HG03103 (cell line): ENCODE measurements at regions not wholly inside any gene's neighbourhood (a gene's known extent, or its start where the extent isn't known, plus 50 kb on each side); places are given as distances from the start of the nearest gene placed in this dataset.

ENCODE experiments used
- ATAC-seq: cut with Tn5 transposase; IDR thresholded peaks from one replicate; pipeline ENCODE4 v1.9.1; 2021; ENCODE audit warnings: low read depth; ENCODE audit not compliant: unreplicated experiment

DNA sequence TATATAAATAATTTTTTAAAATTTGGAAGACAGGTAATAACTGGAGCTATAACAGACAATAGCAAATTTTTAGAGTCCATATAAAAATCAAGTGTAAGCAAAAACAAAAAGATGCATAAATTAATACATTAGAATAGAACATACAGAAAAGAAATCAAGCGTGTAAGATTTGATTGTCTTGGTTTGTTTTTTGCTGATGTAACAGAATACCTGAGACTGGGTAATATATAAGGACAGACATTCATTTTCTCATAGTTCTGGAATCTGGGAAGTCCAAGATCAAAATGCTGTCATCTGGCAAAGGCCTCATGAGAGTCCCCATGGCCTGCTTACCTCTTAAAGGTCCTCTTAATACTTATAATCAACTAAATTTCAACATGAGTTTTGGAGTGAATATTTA is 1010.1 kb downstream of the CDH18 start:
- ATAC-seq: no peak

- no peak for ATAC-seq
These were observed 1003.4 kb downstream of the CDH18 start for GRCh38 chr5:18984559-18985080.

DNA sequence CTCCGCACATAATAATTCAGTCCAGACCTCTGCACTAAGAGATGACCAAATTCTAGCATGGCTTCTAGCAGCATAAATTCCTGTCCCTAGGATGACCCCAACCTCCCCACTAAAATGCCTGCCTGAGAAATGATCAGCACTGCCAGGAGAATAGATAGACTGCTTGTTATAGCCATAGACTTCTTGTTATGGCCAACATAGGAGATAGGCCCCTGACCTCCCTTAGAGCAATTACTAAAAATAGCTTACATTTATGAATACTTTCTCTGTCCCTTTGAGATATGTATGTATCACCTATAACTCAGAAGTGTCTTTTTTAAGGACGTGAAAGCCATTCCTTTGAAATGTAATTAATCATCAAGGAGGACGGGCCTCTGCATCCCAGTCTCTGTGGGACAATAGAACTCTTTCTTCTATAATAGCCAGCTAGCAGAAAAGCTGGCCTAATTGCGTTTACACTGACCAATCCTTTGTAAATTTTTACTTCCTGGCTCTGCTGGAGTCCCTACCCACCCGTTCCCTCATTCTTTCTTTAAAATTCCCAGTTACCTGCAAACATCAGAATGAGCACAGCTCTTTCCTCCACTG is 1002.7 kb downstream of the CDH18 start:
- no peak for ATAC-seq

- no peak for ATAC-seq
These were observed 1000.9 kb downstream of the CDH18 start for GRCh38 chr5:18987101-18987500.

DNA sequence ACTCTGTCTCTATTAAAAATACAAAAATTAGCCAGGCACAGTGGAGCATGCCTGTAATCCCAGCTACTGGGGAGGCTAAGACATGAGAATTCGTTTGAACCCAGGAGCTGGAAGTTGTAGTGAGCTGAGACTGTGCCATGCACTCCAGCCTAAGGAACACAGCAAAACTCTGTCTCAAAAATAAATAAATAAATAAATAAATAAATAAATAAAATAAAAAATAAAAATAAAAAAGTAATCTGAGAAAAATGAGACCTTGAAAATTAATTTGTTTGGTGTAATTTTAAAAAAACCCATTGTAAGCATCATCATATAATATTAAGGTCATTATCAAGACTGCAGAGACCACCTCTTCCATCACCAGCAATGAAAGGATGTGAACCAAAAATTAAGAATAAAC is 997.1 kb downstream of the CDH18 start:
- ATAC-seq: no peak

DNA sequence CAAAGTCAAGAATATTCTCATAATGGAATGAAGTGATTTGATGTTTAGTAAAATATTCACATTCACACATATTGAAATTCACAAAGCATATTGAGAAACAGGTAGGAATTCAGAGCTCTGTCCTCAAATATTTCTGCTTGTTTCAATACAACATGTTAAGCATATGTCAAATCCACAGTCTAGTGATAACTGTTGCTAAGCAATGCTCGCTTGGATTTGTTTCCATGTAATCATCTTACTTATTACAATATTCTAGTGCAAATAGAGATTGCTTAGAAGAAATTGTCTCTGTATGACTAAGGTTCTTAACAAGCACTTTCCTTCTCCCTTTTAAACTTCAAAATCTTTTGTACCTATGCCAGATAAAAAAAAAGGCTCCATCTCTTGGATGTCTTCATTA is 995.7 kb downstream of the CDH18 start:
- no peak for ATAC-seq

- ATAC-seq: no peak
These were observed 988.5 kb downstream of the CDH18 start for GRCh38 chr5:18999478-18999877.

- ATAC-seq: no peak
These were observed 986.9 kb downstream of the CDH18 start for GRCh38 chr5:19001054-19001453.

DNA sequence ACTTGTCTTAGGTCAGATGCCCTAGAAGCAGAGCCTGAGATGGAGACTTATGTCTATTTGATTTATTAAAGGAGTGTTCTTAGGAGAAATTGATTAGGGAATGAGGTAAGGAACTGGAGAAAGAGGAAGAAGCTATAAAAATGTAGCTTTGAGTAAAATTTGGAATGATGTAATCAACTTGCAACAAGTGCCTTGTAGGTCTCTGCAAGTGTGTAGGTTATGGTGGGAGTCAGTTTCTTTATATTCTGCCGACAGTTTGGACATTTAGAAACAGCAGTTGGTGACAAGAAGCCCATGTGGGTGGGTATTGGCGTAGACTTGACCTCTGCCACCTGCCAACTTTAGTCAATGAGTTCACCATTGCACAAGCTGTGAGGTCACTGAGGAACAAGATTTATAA is 986.5 kb downstream of the CDH18 start:
- no peak for ATAC-seq

GRCh38 chr5:19002111-19002510 is 985.9 kb downstream of the CDH18 start:
- no peak for ATAC-seq

- no peak for ATAC-seq
These were observed 969.2 kb downstream of the CDH18 start for GRCh38 chr5:19018822-19019221.

DNA sequence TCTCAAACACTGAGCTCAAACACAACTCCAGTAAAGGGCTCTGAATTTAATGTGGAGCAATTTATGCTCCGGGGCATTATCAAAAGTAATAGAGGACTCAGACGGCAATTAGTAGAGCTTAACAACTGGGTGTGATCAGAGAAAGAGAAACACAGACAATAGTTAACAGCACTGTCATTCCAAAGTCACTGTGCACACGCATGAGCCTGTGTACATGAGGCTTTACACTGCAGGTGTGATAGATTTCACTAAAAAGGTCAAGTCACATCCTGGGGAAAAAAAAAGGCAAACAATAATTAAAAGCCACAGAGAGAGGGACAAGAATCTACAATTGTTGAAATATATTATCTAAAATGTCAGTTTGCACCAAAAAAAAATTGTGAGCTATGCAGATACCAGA is 956.5 kb downstream of the CDH18 start:
- ATAC-seq: no peak

GRCh38 chr5:19035816-19036215 is 952.2 kb downstream of the CDH18 start:
- no peak for ATAC-seq

GRCh38 chr5:19042106-19042505 is 945.9 kb downstream of the CDH18 start:
- ATAC-seq: no peak

GRCh38 chr5:19044311-19044710 is 943.7 kb downstream of the CDH18 start:
- no peak for ATAC-seq

GRCh38 chr5:19044931-19045695 is 942.9 kb downstream of the CDH18 start:
- ATAC-seq: no peak

DNA sequence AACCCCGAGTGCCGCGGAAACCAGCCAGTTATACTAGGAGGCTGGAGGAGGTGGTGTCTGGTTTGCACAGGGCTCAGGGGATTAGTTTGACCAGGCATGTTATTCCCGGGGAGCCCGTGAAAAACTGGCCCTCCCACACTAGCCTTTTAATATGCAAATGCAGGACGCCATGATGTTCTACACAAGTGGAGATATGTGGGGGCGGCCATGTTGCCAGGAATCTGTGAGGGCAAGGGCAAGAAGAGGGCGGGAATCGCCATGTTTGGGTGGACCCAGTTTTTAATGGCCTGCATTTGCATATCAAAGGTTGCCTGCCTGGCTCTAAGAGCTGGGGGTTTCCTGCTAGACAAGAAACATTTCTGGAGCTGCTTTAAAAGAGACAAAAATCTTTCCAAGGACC is 940.7 kb downstream of the CDH18 start:
- ATAC-seq: no peak

- no peak for ATAC-seq
These were observed 939.3 kb downstream of the CDH18 start for GRCh38 chr5:19048726-19049125.

GRCh38 chr5:19058216-19058615 is 929.8 kb downstream of the CDH18 start:
- ATAC-seq: no peak

- ATAC-seq: no peak
These were observed 923.9 kb downstream of the CDH18 start for GRCh38 chr5:19064094-19064493.

DNA sequence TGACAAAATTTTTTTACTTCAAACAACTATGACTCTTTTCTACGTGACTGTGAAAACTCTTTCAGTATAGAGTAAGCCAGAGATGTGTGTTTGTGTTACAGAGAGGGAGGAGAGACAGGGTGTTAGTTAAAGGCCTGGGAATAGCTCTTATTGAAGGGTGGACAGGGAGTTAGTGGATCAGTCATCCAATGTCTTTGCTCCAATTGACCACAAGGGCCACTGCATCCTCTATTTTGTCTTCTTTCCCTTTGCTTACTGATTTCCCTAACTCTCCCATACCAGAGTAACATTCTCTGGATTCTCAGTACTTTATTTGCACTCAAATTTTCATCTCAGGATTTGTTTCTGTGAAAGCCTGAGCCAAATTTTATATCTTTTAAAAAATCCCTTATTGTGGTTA is 920.3 kb downstream of the CDH18 start:
- ATAC-seq: no peak

DNA sequence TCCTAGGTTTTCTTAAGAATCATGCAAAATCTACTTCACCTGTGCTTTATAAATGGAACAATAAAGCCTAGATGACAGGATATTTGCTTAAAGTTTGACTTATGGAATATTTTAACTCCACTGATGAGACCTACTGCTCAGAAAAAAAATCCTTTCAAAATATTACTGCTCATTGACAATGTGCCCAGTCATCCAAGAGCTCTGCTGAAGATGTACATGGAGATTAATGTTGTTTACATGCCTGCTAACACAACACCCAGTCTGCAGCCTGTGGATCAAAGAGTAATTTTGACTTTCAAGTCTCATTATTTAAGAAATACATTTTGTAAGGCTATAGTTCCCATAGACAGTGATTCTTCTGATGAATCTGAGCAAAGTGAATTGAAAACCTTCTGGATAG is 889.6 kb downstream of the CDH18 start:
- no peak for ATAC-seq
